Dendritic cell treated with granulocyte-macrophage colony-stimulating factor and Interleukin-4, amounts not matched to agents 40 ng/mL and 50 ng/mL, for 4 days (primary cell): ENCODE measurements at regions not wholly inside any gene's neighbourhood (a gene's known extent, or its start where the extent isn't known, plus 50 kb on each side); places are given as distances from the start of the nearest gene placed in this dataset.

ENCODE experiments used
- H3K27ac Mint-ChIP-seq: one replicate; pipeline ENCODE4 v1.8.0; 2022; ENCODE audit warnings: mild to moderate bottlenecking, mixed read lengths
- H3K27me3 Mint-ChIP-seq: one replicate; pipeline ENCODE4 v1.8.0; 2022; ENCODE audit warnings: mild to moderate bottlenecking, mixed read lengths
- H3K36me3 Mint-ChIP-seq: one replicate; pipeline ENCODE4 v1.8.0; 2022; ENCODE audit warnings: low read depth, mixed read lengths
- H3K4me1 Mint-ChIP-seq: one replicate; pipeline ENCODE4 v1.8.0; 2022; ENCODE audit warnings: low read depth, mixed read lengths
- H3K4me3 Mint-ChIP-seq: one replicate; pipeline ENCODE4 v1.8.0; 2022; ENCODE audit warnings: mild to moderate bottlenecking, moderate library complexity, mixed read lengths
- H3K9me3 Mint-ChIP-seq: one replicate; pipeline ENCODE4 v1.8.0; 2022; ENCODE audit warnings: mixed read lengths
- intact Hi-C: fragments of 100-400 bp; cut with micrococcal nuclease; formaldehyde crosslinking; loops from one replicate; pipeline ENCODE4 v1.15.0; 2022

GRCh38 chr4:24405926-24406325 lies 178.4 kb downstream of the DHX15 start:
- Mint-ChIP-seq H3K9me3 (no peaks in the 10 kb centered on the region), H3K4me3 (no peak overlapping the region), H3K4me1 (no peaks in the 10 kb centered on the region), H3K36me3 (no peaks in the 10 kb centered on the region), H3K27ac (no peak overlapping the region), H3K27me3 (no peaks in the 10 kb centered on the region)
- intact Hi-C loops: no loop called here

- H3K4me3 Mint-ChIP-seq: no peak overlapping the region
- H3K36me3 Mint-ChIP-seq: no peaks in the 10 kb centered on the region
- H3K27me3 Mint-ChIP-seq: no peaks in the 10 kb centered on the region
- H3K9me3 Mint-ChIP-seq: no peaks in the 10 kb centered on the region
- H3K27ac Mint-ChIP-seq: no peak overlapping the region
- intact Hi-C loops: no loop called here
- H3K4me1 Mint-ChIP-seq: no peaks in the 10 kb centered on the region
Observed at GRCh38 chr4:24405341-24405740, 179.0 kb downstream of the DHX15 start.

- Mint-ChIP-seq H3K9me3 (no peaks in the 10 kb centered on the region), H3K27ac (no peak overlapping the region), H3K4me1 (no peaks in the 10 kb centered on the region), H3K4me3 (no peak overlapping the region), H3K36me3 (no peaks in the 10 kb centered on the region), H3K27me3 (no peaks in the 10 kb centered on the region)
- intact Hi-C loops: no loop called here
Observed at GRCh38 chr4:24404281-24404680, 180.1 kb downstream of the DHX15 start.

DNA sequence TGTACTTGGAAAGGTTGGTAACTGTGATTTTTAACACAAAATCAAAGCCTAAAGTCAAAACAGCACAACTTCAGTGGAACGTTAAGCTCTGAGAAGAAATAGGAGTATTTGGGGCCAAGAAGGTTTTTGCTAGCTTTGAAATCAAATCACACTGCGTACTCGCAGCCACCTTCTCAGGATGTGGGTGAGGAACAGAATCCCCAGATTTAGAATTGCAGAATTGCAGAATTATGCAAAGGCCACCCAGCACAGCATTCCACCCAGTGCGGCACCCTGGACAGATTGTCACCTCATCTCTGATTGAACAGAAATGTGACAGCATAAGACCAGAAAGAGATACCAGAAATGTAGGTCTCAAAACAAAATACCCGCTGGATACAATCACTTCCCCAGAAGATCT lies 181.1 kb downstream of the DHX15 start:
- H3K36me3 Mint-ChIP-seq: no peaks in the 10 kb centered on the region
- intact Hi-C loops: no loop called here
- H3K4me3 Mint-ChIP-seq: no peak overlapping the region
- H3K27me3 Mint-ChIP-seq: no peaks in the 10 kb centered on the region
- no peak overlapping the region for H3K27ac Mint-ChIP-seq
- no peaks in the 10 kb centered on the region for H3K4me1 Mint-ChIP-seq
- H3K9me3 Mint-ChIP-seq: no peaks in the 10 kb centered on the region

GRCh38 chr4:24400537-24400936 lies 183.8 kb downstream of the DHX15 start:
- intact Hi-C loops: no loop called here
- Mint-ChIP-seq H3K9me3 (no peaks in the 10 kb centered on the region), H3K27ac (no peak overlapping the region), H3K4me3 (no peak overlapping the region), H3K4me1 (no peaks in the 10 kb centered on the region), H3K27me3 (no peaks in the 10 kb centered on the region), H3K36me3 (no peaks in the 10 kb centered on the region)

DNA sequence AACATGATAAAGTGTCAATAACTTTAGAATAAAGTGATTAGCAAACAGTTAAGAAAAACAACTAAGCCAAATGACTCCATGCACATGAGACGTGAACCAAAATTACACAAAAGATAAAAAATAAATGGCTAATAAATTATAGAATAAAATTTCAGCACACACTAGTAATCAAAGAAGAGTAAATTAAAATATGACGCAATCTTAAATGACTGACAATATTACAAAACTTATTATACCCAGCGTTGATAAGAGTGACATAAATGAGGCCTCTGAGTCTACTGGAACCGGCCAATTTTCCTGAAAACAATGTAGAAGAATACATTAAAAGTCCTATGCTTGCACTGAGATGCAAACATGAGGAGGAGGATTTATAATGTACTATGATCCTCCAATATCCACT lies 187.4 kb downstream of the DHX15 start:
- intact Hi-C loops: no loop called here
- Mint-ChIP-seq H3K27ac (no peak overlapping the region), H3K36me3 (no peaks in the 10 kb centered on the region), H3K9me3 (no peaks in the 10 kb centered on the region), H3K4me1 (no peaks in the 10 kb centered on the region), H3K4me3 (no peak overlapping the region), H3K27me3 (no peaks in the 10 kb centered on the region)

DNA sequence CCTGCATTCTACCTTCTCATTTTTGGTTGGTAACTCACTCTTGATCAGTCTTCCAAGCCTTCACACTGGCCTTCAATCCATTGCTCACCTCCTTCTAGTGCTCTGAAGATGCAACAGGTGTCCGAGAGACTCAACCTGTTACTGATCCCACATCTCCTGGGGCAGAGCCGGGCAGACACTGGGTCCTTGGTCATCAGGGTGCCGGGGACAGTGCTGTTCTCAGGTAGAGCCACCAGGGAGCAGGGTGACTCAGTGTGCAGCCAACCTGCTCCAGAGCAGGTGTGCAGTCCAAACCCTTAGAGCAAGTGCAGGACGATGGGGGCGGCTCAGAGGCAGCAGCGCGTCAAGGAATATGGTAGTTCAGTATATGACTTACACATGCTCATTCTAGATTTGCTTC lies 188.4 kb downstream of the DHX15 start:
- Mint-ChIP-seq H3K4me1 (no peaks in the 10 kb centered on the region), H3K27me3 (no peaks in the 10 kb centered on the region), H3K4me3 (no peak overlapping the region), H3K9me3 (no peaks in the 10 kb centered on the region), H3K27ac (no peak overlapping the region), H3K36me3 (no peaks in the 10 kb centered on the region)
- intact Hi-C loops: no loop called here

DNA sequence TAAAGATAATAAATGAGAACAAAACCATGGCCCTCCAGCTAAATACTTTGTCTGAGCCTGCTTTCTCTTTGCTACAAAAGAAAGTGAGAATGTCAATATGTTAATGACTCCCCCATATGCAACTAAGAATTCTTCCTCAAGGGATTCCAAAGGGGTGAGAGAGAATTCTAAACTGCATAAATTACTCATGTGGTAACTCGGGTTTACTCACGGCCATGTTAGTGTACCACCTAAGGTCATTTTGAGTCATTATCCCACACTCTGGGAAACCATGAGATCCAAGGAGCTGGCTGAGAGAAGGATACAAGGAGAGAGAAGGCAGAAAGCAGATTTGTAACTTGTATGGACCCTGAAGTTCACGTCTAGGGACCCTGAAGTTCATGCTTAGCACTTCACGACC lies 190.3 kb downstream of the DHX15 start:
- Mint-ChIP-seq H3K9me3 (no peaks in the 10 kb centered on the region), H3K4me1 (no peaks in the 10 kb centered on the region), H3K27me3 (no peaks in the 10 kb centered on the region), H3K36me3 (no peaks in the 10 kb centered on the region), H3K4me3 (no peak overlapping the region), H3K27ac (no peak overlapping the region)
- intact Hi-C loops: no loop called here

DNA sequence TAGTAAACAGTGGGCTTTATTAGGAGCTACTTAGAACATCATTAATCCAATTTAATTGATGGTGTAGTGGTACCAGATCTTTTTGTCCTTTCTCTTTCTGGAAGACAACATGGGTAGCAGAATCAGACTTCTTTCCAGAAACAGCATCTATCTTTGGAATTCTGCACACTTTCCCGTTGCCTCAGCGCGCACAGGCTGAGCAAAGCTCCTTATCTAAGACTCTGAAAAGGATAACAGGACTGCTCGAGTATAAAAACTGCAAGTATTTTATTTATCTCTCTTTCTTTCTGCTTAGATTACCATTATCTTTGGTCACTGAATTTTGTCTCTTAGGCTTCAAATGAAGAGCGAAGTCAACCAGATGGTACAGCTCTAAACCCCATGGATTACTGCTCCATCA lies 191.7 kb downstream of the DHX15 start:
- Mint-ChIP-seq H3K9me3 (no peaks in the 10 kb centered on the region), H3K4me1 (no peaks in the 10 kb centered on the region), H3K27ac (no peak overlapping the region), H3K4me3 (no peak overlapping the region), H3K36me3 (no peaks in the 10 kb centered on the region), H3K27me3 (no peaks in the 10 kb centered on the region)
- intact Hi-C loops: no loop called here

DNA sequence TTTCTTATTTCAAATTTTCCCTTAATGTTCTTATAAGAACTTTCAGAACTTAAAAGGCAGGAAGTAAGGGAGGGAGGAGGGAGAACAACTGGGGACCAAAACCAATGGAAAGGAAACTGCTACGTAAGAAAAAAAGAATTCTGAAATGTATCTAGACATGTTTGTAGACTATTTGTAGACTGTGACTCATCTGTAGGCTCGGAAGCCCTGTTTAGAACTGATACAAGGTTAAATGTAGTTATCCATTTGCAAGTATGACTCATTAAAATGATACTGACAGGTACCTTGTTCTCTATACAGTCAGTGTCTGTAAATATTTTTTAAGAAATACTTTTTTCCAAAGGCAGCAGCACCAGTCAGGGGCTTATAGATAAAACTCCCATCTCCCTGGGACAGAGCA lies 202.0 kb downstream of the DHX15 start:
- Mint-ChIP-seq H3K27ac (no peak overlapping the region), H3K9me3 (no peaks in the 10 kb centered on the region), H3K36me3 (no peaks in the 10 kb centered on the region), H3K27me3 (no peaks in the 10 kb centered on the region), H3K4me3 (no peak overlapping the region), H3K4me1 (no peaks in the 10 kb centered on the region)
- intact Hi-C loops: no loop called here

GRCh38 chr4:24380957-24381665 lies 203.2 kb downstream of the DHX15 start:
- intact Hi-C loops: no loop called here
- Mint-ChIP-seq H3K9me3 (no peaks in the 10 kb centered on the region), H3K4me3 (no peak overlapping the region), H3K27ac (no peak overlapping the region), H3K4me1 (no peaks in the 10 kb centered on the region), H3K27me3 (no peaks in the 10 kb centered on the region), H3K36me3 (no peaks in the 10 kb centered on the region)

GRCh38 chr4:24373704-24374103 lies 210.7 kb downstream of the DHX15 start:
- Mint-ChIP-seq H3K27ac (no peak overlapping the region), H3K36me3 (no peaks in the 10 kb centered on the region), H3K27me3 (no peaks in the 10 kb centered on the region), H3K9me3 (no peaks in the 10 kb centered on the region), H3K4me3 (no peak overlapping the region), H3K4me1 (no peaks in the 10 kb centered on the region)
- intact Hi-C loops: no loop called here

- Mint-ChIP-seq H3K4me1 (no peaks in the 10 kb centered on the region), H3K4me3 (no peak overlapping the region), H3K9me3 (no peaks in the 10 kb centered on the region), H3K27ac (no peak overlapping the region), H3K36me3 (no peaks in the 10 kb centered on the region), H3K27me3 (no peaks in the 10 kb centered on the region)
- intact Hi-C loops: no loop called here
Observed at GRCh38 chr4:24372881-24373280, 211.5 kb downstream of the DHX15 start.

GRCh38 chr4:24372341-24372740 lies 212.0 kb downstream of the DHX15 start:
- intact Hi-C loops: no loop called here
- H3K4me1 Mint-ChIP-seq: no peaks in the 10 kb centered on the region
- no peaks in the 10 kb centered on the region for H3K9me3 Mint-ChIP-seq
- no peak overlapping the region for H3K27ac Mint-ChIP-seq
- no peak overlapping the region for H3K4me3 Mint-ChIP-seq
- no peaks in the 10 kb centered on the region for H3K27me3 Mint-ChIP-seq
- no peaks in the 10 kb centered on the region for H3K36me3 Mint-ChIP-seq

DNA sequence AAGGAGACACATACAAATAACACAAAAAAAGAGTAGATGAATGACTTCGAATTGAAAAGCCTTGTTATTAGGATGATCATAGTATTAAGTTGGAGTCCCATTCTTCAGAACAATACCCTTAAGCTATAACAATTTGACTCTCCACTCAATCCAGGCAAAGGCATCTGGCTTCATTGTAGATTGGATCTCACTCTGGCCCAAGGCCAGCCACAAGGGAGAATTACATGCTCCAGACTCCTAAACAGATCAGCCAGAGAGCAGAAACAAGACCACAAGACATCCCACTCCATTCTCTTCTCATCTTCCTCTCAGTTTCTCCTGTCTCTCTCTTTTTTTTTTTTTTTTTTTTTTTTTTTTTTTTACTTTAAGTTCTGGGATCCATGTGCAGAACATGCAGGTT lies 213.9 kb downstream of the DHX15 start:
- no peak overlapping the region for H3K4me3 Mint-ChIP-seq
- no peaks in the 10 kb centered on the region for H3K27me3 Mint-ChIP-seq
- intact Hi-C loops: no loop called here
- no peaks in the 10 kb centered on the region for H3K36me3 Mint-ChIP-seq
- no peaks in the 10 kb centered on the region for H3K9me3 Mint-ChIP-seq
- H3K27ac Mint-ChIP-seq: no peak overlapping the region
- no peaks in the 10 kb centered on the region for H3K4me1 Mint-ChIP-seq
